A673 (cell line): ENCODE measurements at regions not wholly inside any gene's neighbourhood (a gene's known extent, or its start where the extent isn't known, plus 50 kb on each side); places are given as distances from the start of the nearest gene placed in this dataset.

Experiments
- CTCF ChIP-seq: fragments of 300-800, 200-600 bp; sonication (generic); conservative IDR thresholded peaks from 2 replicates; pipeline ENCODE4 v1.5.1; 2017; ENCODE audit warnings: low read depth, mild to moderate bottlenecking, antibody characterized with exemption, low read length, moderate library complexity, mixed read lengths
- EZH2 ChIP-seq: fragments of 200-600 bp; sonication (generic); IDR thresholded peaks from 2 replicates; pipeline ENCODE4 v1.6.1; 2017; ENCODE audit warnings: borderline replicate concordance, low read depth, mild to moderate bottlenecking, mixed read lengths, antibody characterized with exemption, low read length; ENCODE audit not compliant: poor library complexity, severe bottlenecking

GRCh38 chr21:39063517-39063916 lies 119.7 kb downstream of the PSMG1 start:
- TF ChIP-seq CTCF: no peak
- TF ChIP-seq EZH2: no peak
